ENCODE measurements at regions not wholly inside any gene's neighbourhood (a gene's known extent, or its start where the extent isn't known, plus 50 kb on each side); places are given as distances from the start of the nearest gene placed in this dataset.

DNA sequence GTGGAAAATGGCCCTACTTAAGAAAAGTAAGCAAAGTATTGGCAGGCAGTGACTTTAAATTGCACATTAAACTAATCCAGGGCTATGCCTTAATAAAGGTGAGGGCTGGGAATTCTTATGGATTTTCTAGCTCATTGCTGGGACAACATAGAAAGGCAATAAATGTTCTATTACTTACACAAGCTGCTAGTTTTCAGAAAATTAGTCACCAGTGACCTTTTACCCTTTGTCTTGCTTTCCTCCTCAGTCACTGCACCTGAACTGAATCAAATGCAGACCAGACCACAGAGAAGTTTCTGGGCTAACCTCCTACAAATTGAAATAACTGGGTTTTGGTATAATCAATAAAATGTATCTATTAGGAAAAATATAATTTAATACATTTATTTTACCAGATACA lies 694.4 kb upstream of the FAM241A start:
- TF ChIP-seq, protein P1, sequence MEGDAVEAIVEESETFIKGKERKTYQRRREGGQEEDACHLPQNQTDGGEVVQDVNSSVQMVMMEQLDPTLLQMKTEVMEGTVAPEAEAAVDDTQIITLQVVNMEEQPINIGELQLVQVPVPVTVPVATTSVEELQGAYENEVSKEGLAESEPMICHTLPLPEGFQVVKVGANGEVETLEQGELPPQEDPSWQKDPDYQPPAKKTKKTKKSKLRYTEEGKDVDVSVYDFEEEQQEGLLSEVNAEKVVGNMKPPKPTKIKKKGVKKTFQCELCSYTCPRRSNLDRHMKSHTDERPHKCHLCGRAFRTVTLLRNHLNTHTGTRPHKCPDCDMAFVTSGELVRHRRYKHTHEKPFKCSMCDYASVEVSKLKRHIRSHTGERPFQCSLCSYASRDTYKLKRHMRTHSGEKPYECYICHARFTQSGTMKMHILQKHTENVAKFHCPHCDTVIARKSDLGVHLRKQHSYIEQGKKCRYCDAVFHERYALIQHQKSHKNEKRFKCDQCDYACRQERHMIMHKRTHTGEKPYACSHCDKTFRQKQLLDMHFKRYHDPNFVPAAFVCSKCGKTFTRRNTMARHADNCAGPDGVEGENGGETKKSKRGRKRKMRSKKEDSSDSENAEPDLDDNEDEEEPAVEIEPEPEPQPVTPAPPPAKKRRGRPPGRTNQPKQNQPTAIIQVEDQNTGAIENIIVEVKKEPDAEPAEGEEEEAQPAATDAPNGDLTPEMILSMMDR (IDR thresholded peaks at IDR 0.05) = no peak
- no peak for TF ChIP-seq EZH2 (IDR thresholded peaks at IDR 0.05; ENCODE audit: borderline replicate concordance, insufficient read depth, low read depth, low read length, poor library complexity, severe bottlenecking)

All from B cell (primary cell).